ENCODE measurements at regions not wholly inside any gene's neighbourhood (a gene's known extent, or its start where the extent isn't known, plus 50 kb on each side); places are given as distances from the start of the nearest gene placed in this dataset.
"Not testable (repeated sequence)": the region's sequence is repeated elsewhere in the genome, so short reads cannot be mapped to it uniquely, and the experiment has no call there.

GRCh38 chr4:141432000-141432712, 204.2 kb upstream of the IL15 start:
- DNase-seq, result no peak
- no peak for ATAC-seq
- intact Hi-C loops (cut with DNase I, micrococcal nuclease), result no loop called here

- intact Hi-C loops (cut with DNase I, micrococcal nuclease), result no loop called here
- ATAC-seq, result no peak
These were observed 200.7 kb upstream of the IL15 start for GRCh38 chr4:141435446-141436225.

DNA sequence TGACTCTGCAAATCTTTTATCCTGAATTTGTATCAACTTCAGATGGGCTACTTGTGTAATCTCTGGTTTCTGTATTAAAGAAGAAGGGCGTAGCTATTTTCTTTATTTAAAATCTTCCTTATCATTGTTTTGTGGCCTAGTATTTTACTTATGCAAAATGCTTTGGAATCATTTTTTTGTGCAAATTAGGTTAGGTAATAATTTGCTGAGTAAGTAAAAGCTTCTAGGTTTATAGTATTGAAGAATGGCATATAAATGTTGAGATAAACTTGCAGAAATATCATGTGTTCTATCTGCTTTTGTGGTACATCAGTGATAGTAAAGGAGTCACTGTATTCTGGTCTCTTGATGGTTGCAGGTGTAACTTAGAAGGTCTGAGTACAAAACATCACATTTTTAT, 197.2 kb upstream of the IL15 start:
- ATAC-seq, result no peak
- intact Hi-C loops (cut with DNase I, micrococcal nuclease), result no loop called here
- no peak for DNase-seq

More at GRCh38 chr4:141435446-141436225, 200.7 kb upstream of the IL15 start:
- no peak for DNase-seq

DNA sequence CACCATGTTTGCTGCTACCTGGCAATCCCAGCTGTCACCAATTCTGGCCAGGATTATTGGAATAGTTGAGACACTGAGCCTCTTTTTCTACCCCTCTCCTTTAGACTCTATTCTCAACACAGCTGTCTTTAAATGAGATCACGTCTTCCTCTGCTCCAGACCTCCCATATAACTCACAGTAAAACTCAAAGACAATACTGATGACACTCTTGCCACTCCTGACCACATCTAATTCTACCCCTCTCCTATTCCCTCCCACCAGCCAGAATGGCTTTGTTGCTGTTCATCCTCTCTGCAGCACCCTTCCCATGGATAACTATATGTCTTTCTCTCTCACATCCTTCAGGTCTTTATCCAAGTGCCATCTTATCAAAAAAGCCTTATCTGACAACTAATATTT, 188.6 kb upstream of the IL15 start:
- ATAC-seq, result no peak
- no peak for DNase-seq
- intact Hi-C loops (cut with DNase I, micrococcal nuclease), result no loop called here

DNA sequence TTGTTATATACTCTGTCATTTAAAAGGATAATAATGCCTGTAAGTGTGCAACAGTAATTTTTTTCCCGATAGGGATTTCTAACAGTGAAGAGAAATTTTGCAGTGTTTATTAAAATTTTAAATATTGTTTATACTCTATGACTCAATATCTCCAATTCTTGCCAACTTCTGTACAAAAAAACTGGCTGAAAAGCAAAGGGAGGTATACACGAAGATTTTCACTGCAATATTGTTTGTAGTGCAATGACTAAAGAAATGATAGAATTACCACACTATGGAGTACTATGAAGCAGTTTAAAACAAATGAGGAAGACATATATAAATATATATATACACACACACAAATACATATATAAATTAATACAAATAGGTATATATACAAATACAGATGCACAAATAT, 187.9 kb upstream of the IL15 start:
- intact Hi-C loops (cut with DNase I, micrococcal nuclease), result no loop called here
- DNase-seq (no peak), ATAC-seq (no peak)

DNA sequence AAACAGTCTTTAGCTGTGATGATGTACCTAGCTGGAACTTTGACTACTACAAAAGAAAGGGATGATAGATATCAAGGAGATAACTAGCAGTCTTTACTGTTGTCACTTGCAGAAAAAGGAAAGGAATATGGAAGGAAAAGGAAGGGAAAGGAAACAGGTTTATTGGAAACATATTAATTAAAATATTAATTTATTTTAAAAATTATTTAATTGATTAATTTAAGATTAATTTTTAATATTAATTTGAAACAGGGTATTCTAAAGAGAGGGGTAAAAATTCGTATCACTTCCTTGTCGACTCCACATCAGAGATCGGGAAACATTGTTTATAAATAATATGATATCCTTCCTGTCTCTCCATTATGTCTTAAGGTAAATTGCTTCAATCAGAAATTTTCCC, 186.5 kb upstream of the IL15 start:
- DNase-seq, result no peak
- no peak for ATAC-seq
- intact Hi-C loops (cut with DNase I, micrococcal nuclease), result no loop called here

DNA sequence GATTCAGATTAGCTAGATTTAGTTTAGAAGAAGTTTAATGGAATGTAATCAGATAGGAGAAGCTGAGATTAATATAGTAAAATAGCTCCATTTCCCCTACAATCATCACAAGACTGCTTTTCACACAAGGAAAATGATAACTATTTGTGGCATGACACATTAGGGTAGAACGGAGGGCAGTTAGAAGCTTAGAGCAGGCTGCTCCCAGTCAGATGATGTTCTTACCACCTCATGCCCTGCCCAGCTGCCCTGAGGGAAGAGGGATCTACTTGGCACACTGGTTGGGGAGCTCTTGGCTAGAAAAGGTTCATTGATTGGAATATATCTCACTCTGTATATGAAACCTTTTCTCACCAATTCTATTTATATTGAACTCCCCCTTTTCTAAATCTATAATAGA, 180.7 kb upstream of the IL15 start:
- no peak for ATAC-seq
- intact Hi-C loops (cut with DNase I, micrococcal nuclease), result no loop called here

DNA sequence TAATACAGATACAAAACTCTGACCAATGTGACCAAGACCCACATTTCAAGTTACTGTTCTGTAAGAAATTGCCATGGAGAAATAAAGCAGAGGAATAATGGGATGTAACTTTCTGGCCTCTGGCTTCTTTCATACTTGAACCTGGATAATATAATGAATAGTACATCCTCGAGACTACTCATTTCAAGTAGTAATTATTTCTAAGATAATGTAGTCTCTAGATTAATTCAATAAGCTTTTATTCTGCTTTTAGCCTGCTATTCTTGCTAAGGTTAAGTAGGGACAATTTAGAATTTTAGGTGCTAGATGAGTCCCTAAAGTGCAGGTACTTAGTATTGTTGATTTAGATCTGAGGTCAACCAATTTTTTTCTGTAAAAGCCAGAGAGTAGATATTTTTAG, 178.7 kb upstream of the IL15 start:
- DNase-seq, result no peak
- ATAC-seq, result no peak
- intact Hi-C loops (cut with DNase I, micrococcal nuclease), result no loop called here

More for the DNA sequence above, 180.7 kb upstream of the IL15 start:
- no peak for DNase-seq

GRCh38 chr4:141458501-141458900, 177.9 kb upstream of the IL15 start:
- no peak for ATAC-seq
- intact Hi-C loops (cut with DNase I, micrococcal nuclease), result no loop called here
- DNase-seq, result no peak

GRCh38 chr4:141459020-141459419, 177.4 kb upstream of the IL15 start:
- intact Hi-C loops (cut with DNase I, micrococcal nuclease), result no loop called here
- ATAC-seq (no peak), DNase-seq (no peak)

DNA sequence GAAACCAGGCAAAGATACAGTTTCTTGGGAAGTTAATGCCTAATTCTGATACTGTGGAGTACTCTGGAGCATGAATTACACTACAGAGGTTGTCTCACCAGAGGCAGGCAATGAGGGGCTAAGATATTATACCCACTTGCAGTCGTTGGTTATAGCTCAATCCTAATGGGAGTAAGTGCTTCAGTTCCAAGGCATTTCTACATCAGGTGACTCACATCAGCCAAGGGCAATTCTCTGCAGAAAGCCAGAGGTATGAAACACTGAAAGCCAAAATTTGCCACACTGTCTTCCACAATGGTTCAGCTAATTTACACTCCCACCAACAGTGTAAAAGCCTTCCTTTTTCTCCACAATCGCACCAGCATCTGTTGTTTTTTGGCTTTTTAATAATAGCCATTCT, 174.0 kb upstream of the IL15 start:
- intact Hi-C loops (cut with DNase I, micrococcal nuclease), result no loop called here
- DNase-seq (no peak), ATAC-seq (no peak)

DNA sequence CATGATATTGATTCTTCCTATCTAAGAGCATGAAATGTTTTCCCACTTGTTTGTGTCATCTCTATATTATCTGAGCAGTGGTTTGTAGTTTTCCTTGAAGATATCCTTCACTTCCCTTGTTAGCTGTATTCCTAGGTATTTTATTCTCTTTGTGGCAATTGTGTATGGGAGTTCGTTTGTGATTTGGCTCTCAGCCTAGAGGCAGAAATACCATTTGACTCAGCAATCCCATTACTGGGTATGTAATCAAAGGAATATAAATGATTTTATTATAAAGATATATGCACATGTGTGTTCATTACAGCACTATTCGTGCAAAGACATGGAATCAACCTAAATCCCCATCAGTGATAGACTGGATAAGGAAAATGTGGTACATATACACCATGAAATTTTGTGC, 172.7 kb upstream of the IL15 start:
- intact Hi-C loops (cut with DNase I, micrococcal nuclease), result no loop called here
- no peak for ATAC-seq
- no peak for DNase-seq

GRCh38 chr4:141464366-141464765, 172.0 kb upstream of the IL15 start:
- ATAC-seq (no peak), DNase-seq (no peak)
- intact Hi-C loops (cut with DNase I, micrococcal nuclease), result no loop called here

- intact Hi-C loops (cut with DNase I, micrococcal nuclease), result no loop called here
- ATAC-seq (no peak), DNase-seq (no peak)
These were observed 171.2 kb upstream of the IL15 start for GRCh38 chr4:141465171-141465570.

DNA sequence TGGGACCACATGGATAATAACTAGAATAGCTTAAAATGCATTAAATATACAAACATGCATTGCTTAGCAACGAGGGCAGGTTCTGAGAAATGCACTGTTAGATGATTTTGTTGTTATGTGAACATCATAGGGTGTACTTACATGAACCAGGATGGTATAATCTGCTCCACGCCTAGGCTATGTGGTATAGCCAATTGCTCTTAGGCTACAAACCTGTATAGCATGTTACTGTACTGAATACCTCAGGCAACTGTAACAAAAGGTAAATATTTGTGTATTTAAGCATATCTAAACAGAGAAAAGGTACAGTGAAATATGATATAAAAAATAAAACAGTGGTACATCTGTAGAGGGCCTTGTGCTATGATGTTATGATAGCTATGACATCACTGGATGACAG, 169.2 kb upstream of the IL15 start:
- intact Hi-C loops (cut with DNase I, micrococcal nuclease), result no loop called here
- ATAC-seq (no peak), DNase-seq (no peak)

DNA sequence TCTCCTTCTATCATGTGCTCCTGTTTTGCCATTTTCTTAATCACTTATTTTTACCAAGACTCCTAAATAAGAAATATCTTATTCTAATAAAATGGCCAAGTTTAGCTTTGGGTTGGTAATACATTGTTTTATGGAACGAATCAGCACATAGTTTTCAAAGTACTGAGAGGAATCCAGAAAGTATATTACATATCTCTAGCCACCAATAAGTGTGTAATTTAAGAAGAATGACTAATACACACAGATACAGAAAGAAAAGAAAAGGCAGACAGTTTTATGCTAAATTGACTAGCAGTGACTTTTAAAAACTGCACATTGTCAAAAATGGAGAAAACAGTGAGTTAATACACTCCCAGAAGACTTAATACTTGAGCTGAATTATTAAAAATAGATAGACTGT, 167.0 kb upstream of the IL15 start:
- DNase-seq, result no peak
- intact Hi-C loops (cut with DNase I, micrococcal nuclease), result no loop called here
- no peak for ATAC-seq

DNA sequence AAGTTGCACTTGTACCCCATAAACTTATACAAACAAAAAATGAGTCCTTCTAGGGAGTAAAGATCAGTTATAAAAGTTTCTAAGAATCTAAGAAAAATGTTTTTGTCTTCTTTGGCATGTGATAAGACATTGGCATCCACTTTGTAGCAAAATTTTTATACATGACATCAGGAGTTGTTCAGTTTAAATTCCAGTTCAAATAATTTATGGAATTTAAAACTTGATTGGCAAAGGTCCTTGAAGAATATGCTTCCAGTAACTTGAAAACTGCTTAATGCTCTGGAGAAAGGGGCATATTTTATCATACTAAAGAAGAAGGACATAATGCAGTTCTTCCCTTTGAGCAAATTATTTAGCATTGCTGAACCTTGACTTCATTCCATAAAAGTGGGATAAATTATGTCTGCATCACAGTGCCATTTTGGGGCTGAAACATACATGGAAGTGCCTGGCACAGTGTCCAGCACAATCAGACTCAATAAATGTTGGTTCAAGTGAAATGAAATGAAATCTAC, 163.3 kb upstream of the IL15 start:
- ATAC-seq (no peak), DNase-seq (no peak)
- intact Hi-C loops (cut with DNase I, micrococcal nuclease), result no loop called here

GRCh38 chr4:141473952-141474351, 162.4 kb upstream of the IL15 start:
- ATAC-seq, result no peak
- intact Hi-C loops (cut with DNase I, micrococcal nuclease), result no loop called here

GRCh38 chr4:141480950-141481349, 155.4 kb upstream of the IL15 start:
- DNase-seq (no peak), ATAC-seq (no peak)
- intact Hi-C loops (cut with DNase I, micrococcal nuclease), result no loop called here

More at GRCh38 chr4:141473952-141474351, 162.4 kb upstream of the IL15 start:
- no peak for DNase-seq

DNA sequence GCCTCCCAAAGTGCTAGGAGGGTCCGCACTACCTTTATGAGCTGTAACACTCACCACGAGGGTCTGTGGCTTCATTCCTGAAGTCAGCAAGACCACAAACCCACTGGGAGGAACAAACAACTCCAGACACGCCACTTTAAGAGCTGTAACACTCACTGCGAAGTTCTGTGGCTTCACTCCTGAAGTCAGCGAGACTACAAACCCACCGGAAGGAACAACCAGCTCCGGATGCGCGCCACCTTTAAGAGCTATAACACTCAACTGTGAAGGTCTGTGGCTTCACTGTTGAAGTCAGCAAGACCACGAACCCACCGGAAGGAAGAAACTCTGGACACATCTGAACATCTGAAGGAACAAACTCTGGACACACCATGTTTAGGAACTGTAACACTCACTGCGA, 152.1 kb upstream of the IL15 start:
- ATAC-seq; intact Hi-C loops (cut with DNase I, micrococcal nuclease); DNase-seq: not testable (repeated sequence)
